ENCODE measurements at regions not wholly inside any gene's neighbourhood (a gene's known extent, or its start where the extent isn't known, plus 50 kb on each side); places are given as distances from the start of the nearest gene placed in this dataset.
A peak's percentile ranks its signal among the peaks of the same experiment; 100 is the strongest.

GRCh38 chr20:39829256-39829655 is 859.8 kb downstream of the MAFB start:
- CTCF ChIA-PET, result interaction anchor here (0.9 to 2.7 kb wide), 15 partner anchors 8 to 814 kb away, joined by 3 to 24 read pairs (median 4); no protein-coding TSS in a partner anchor
- no peak for DNase-seq (ENCODE audit: extremely low spot score)
- POLR2A ChIA-PET, result no interaction called here
- peak; percentile 24 for TF ChIP-seq CTCF (IDR thresholded peaks at IDR 0.05; ENCODE audit: control extremely low read depth, extremely low read depth, low read depth, missing control alignments)

- ChIA-PET CTCF (interaction anchor here (2.2 to 3.6 kb wide), 3 partner anchors 10 to 48 kb away, joined by 5 to 15 read pairs (median 14); no protein-coding TSS in a partner anchor), POLR2A (no interaction called here)
- peak; percentile 35 for DNase-seq (ENCODE audit: extremely low spot score)
- TF ChIP-seq CTCF (IDR thresholded peaks at IDR 0.05; ENCODE audit: control extremely low read depth, extremely low read depth, low read depth, missing control alignments), result no peak
Measured at GRCh38 chr20:39825950-39826349, 863.1 kb downstream of the MAFB start.

- DNase-seq (ENCODE audit: extremely low spot score), result no peak
- CTCF ChIA-PET, result interaction anchor here (2.2 to 3.6 kb wide), 3 partner anchors 9 to 49 kb away, joined by 5 to 15 read pairs (median 14); no protein-coding TSS in a partner anchor
- no peak for TF ChIP-seq CTCF (IDR thresholded peaks at IDR 0.05; ENCODE audit: control extremely low read depth, extremely low read depth, low read depth, missing control alignments)
- POLR2A ChIA-PET, result no interaction called here
Measured at GRCh38 chr20:39825524-39825923, 863.4 kb downstream of the DHX35 start.

GRCh38 chr20:39823224-39823623 is 861.1 kb downstream of the DHX35 start:
- POLR2A ChIA-PET, result no interaction called here
- CTCF ChIA-PET, result interaction anchor here (1.2 kb wide), 1 partner anchor 13 kb away, joined by 3 read pairs; no protein-coding TSS in a partner anchor
- no peak for TF ChIP-seq CTCF (IDR thresholded peaks at IDR 0.05; ENCODE audit: control extremely low read depth, extremely low read depth, low read depth, missing control alignments)
- no peak for DNase-seq (ENCODE audit: extremely low spot score)

- POLR2A ChIA-PET, result no interaction called here
- CTCF ChIA-PET, result interaction anchor here (1.2 kb wide), 1 partner anchor 12 kb away, joined by 3 read pairs; no protein-coding TSS in a partner anchor
- no peak for DNase-seq (ENCODE audit: extremely low spot score)
- TF ChIP-seq CTCF (IDR thresholded peaks at IDR 0.05; ENCODE audit: control extremely low read depth, extremely low read depth, low read depth, missing control alignments), result no peak
Measured at GRCh38 chr20:39822667-39823066, 860.5 kb downstream of the DHX35 start.

GRCh38 chr20:39813190-39813829 is 851.2 kb downstream of the DHX35 start:
- ChIA-PET CTCF (interaction anchor here (0.7 to 1.5 kb wide), 2 partner anchors 19 to 61 kb away, joined by 3 to 6 read pairs; no protein-coding TSS in a partner anchor), POLR2A (no interaction called here)
- DNase-seq (ENCODE audit: extremely low spot score), result peak; percentile 38
- no peak for TF ChIP-seq CTCF (IDR thresholded peaks at IDR 0.05; ENCODE audit: control extremely low read depth, extremely low read depth, low read depth, missing control alignments)

All from GM10248 (cell line).